GM12873 (cell line): ENCODE measurements at regions not wholly inside any gene's neighbourhood (a gene's known extent, or its start where the extent isn't known, plus 50 kb on each side); places are given as distances from the start of the nearest gene placed in this dataset.

Source experiments
- CTCF ChIP-seq: IDR thresholded peaks from 2 replicates; pipeline ENCODE4 v1.5.1; 2012; ENCODE audit warnings: low read depth, mild to moderate bottlenecking, moderate library complexity, low read length, control low read depth; ENCODE audit not compliant: insufficient read depth; ENCODE audit errors: missing control alignments

- TF ChIP-seq CTCF = peak; percentile 38
These were observed 316.6 kb upstream of the NCKAP5 start for GRCh38 chr2:133884739-133885381.

GRCh38 chr2:133885847-133886246 is 317.6 kb upstream of the NCKAP5 start:
- no peak for TF ChIP-seq CTCF

- TF ChIP-seq CTCF = peak; percentile 73
These were observed 318.7 kb upstream of the NCKAP5 start for GRCh38 chr2:133886735-133887675.

- TF ChIP-seq CTCF = no peak
These were observed 319.4 kb upstream of the NCKAP5 start for GRCh38 chr2:133887676-133888040.

- TF ChIP-seq CTCF = no peak
These were observed 319.8 kb upstream of the NCKAP5 start for GRCh38 chr2:133888107-133888506.

- TF ChIP-seq CTCF = no peak
These were observed 320.5 kb upstream of the NCKAP5 start for GRCh38 chr2:133888621-133889219.

GRCh38 chr2:133892352-133892913 is 324.2 kb upstream of the NCKAP5 start:
- no peak for TF ChIP-seq CTCF
